GM18861 (cell line): ENCODE measurements at regions not wholly inside any gene's neighbourhood (a gene's known extent, or its start where the extent isn't known, plus 50 kb on each side); places are given as distances from the start of the nearest gene placed in this dataset.
"Not testable (repeated sequence)": the region's sequence is repeated elsewhere in the genome, so short reads cannot be mapped to it uniquely, and the experiment has no call there.

Experiments
- ATAC-seq: cut with Tn5 transposase; IDR thresholded peaks from one replicate; pipeline ENCODE4 v1.9.1; 2021; ENCODE audit not compliant: unreplicated experiment

DNA sequence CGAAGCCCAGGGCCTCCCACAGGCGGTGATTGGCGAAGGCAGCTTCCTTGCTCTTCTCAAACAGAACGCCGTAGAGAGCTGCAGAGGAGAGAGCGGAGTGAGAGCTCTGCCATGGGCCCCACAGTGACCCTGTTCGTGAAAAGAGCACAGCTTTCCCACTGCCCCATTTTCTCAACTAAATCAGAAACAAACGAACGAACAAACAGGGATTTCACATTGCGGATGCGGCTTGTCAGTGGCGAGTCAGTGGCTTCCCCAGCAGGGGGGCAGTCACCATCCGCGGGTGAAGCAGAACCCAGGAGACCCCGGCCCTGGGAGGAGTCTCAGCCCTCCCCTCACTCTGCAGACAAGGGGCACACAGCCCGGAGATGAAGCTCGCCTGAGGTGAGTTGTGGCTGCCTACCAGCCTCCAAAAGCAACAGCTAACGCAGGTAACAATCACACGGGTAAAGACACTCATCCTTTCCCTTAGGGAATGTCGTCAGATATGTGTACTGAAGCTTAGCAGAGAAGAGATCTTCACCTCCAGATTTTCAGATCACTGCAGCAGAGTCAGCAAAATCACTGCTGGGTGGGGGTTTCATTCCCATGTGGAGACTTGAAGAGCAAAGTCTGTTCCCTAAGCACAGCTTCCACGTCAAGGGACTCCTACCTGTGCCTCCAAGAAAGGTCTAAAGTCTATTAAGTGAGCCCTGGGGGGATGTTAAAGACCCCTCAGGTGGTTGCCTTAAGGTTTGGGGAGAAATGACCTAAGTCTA, 51.2 kb upstream of the GPR31 start:
- ATAC-seq = no peak

DNA sequence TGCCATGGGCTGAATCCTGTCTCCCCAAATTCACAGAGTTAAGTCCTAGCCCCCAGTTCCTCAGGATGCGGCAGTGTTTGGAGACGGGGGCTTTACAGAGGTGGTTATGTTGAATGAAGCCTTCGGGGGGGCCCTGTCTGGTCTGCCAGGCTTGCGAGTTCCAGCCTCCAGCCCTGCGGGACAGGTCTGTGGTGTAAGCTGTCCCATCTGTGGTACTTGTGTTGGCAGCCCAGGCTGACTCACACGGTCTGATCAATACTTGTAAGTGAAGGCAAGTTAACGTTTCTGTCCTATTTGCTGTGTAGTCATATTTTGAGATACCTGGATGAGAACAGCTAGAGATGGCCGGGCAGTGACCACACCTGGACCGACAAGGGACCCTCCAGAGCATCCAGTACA, 51.8 kb upstream of the GPR31 start:
- ATAC-seq = no peak

DNA sequence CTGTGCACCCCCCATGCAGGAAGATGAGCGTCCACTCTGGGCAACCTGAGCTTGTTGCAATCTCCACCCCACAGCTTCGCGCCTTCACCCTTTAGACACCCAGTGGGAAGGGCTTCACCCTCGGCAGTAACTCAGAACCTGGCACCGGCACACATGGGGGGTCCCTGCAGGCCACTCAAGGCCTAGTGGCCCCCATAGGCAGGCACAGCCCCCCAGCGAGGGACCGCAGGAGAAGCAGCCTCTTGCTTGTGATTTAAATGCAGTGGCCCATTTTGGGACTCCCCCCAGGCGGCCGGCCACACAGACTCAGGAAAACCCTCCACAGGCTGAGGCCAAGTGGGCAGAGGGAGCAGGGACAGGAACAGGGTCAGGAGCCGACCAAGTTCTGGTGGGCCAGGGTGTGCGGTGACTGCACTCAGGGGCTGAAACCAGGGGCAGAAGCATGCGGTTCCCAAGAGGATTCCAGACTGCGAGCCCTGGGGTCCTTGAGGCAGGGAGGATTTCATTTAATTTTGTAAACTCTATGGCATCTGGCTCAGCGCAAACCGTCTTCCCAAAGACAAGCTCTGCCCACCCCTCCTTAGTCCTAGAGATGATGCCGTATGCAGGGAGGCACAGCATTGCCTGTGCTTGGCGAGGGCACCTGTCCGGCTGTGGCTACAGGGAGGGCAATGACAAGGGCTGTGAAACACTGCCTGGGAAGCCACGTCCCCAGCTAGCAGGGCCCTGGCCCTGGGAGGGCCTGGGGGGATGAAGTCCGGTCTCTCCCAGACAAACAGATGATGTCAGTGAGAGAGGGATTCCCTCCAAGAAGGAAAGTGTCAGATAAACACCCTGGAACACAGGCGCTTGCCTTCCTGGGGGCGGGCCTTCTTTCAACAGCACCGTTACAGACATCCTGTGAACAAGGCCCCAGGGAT, 52.9 kb upstream of the GPR31 start:
- ATAC-seq = no peak

DNA sequence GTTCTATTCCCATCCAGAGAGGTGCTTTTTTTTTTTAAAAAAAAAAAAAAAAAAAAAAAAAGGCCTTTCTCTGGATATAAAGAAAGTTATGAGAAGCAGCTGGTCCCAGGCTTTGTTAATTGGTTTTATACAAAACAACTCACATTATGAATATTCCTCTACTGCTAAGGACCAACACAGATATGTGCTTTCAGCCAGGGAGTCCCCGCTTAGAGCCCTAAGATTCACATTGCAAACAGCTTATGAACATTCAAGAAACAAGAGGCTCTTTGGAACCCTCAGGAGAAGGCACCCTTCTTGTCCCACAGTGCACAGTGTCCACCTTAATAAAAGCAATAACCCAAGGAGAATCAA, 53.5 kb upstream of the GPR31 start:
- ATAC-seq = no peak

DNA sequence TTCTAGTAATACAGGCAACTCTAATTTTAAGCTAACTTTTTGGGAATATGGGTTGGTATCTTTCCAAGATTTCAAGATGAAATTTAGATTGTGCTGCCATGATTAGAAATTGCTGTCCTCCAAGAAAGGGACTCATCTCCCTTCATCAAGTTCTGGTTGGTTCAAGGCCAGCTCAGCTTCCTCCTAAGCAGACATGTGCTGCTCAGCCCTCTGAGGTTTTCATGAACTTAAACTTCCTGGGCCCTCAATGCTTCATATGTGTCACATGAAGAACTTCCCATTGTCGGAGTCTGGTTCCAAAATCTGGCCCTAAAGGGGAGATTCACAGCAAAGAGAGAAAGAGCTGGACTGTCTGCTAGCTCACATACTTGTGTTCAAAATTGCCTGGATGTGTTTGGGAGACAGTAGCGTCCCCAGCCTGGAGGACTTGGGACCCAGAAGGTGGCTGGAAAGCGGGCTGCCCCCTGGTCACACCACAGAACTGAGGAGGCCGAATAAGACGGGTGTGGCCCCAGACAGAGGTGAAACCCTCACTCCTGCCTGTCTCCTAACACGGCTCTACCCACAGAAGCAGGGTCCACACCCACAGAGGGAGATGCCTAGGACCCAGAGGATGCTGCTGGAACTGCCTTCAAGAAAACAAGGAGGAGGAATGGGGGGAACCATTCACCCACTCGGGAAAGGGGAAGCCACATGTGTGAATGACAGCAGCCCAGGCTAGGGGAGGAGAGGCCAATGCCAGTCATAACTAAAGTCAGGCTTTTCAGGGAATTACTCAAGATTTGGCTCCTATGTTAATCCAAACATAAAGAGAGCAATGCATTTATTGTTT, 54.3 kb upstream of the GPR31 start:
- ATAC-seq = no peak

DNA sequence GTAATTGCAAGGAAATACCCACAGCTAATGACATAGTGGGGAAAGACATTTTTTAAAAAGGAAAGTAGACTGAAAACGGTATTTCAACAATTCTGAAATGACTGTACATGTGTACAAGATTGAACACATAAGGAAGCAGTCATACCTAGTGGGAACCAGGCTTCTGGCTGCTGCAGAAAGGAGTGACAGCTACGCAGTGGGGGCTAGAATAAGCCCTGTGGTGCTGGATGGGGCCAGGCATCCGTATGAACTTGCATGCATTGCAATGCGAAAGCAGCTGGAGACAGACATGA, 54.9 kb upstream of the GPR31 start:
- peak; percentile 90 for ATAC-seq

DNA sequence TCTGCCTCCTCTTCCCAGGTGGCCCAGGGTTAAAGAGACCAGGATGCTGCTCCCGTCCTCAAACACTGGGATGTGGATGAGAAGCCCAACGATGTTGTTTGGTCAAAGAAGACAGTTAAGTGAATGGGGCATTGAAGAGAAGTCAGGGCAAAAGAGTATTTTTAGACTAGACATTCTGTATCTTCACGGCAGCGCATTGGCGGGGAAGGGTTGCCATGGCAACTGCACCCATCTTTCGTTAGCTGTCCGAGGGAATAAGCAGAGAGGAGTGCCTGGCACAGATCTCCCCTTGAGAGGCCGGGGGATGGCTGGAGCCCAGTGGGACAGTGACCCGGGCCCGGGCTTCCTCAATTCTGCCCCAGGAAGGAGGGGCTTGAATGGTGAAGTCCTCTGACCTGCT, 56.4 kb upstream of the GPR31 start:
- ATAC-seq = no peak

DNA sequence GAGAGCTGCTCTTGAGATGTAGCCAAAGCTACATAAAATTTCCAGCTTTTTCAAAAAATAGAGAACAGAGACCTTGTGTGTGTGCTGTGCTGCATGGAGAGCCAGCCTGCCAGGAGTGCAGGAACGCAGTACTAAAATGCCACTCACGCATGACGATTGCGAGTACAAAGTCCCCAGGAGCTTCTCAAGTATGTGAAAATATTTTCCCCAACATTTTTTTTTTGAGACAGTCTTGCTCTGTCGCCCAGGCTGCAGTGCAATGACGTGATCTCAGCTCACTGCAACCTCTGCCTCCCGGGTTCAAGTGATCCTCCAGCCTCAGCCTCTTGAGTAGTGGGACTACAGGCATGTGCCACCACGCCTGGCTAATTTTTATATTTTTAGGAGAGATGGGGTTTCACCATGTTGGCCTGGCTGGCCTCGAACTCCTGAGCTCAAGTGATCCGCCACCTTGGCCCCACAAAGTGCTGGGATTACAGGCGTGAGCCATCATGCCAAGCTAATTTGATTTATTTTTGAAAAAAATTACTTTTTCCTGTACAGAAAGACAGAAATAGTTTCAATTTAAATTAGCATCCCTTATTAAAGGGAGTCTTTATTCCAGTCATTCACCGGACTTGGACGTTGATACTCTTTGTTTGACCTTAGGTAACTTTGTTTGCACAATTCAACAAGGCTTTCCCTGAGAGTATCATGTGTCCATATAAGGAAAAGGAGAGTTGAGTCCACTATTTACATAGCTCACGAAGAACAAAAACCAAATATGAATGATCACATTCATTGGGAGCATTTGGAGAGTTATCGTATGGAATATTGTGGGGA, 57.9 kb upstream of the GPR31 start:
- ATAC-seq = not testable (repeated sequence)

DNA sequence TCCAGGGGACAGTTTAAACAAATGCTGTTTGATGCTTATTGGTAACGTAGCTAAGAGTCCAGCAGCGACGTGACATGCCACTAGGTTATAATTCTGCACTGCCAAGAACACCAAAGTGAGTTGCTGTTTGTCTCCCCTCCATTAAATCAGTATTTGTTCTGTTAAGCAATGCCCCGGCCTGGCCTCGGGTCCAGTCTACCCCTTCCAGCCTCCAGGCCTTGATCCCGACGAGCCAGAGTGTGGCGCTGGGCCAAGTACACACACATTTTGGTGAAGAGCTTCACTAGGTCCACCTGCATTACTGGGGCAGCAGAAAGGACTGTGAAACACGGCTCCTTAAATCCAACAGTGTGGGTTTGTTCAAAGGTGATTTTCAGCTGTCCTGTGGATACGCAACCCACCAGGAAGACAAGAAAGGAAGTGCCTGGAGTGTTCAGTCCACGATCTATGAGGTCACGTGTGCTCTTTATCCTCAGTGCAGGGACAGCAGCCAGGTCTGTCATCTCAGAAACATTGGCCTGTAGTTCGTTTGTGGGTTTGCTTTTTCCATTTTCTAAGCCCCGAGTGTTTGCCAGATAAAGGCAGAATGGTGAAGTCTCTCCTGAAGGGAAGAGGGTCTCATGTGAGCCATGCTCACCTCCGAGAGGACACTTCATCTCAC, 58.7 kb upstream of the GPR31 start:
- not testable (repeated sequence) for ATAC-seq

DNA sequence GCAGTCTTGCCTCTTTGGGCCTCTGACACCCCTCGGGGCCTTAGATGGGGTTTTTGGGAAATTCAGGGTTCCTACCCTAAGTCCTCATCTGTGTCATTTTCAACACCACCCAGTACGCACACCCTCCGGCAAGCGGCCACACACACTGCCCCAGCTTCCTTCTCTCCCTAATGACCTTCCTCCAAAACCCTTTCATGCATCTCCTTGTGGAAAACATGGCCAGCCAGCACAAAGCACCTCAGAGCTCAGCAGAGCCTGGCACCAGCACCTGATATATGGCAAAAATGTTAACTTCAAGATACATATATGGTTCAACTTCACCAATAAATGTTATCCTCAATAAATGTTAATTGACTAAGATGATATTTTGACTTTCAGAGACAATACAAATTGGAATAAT, 59.3 kb upstream of the GPR31 start:
- ATAC-seq = not testable (repeated sequence)

DNA sequence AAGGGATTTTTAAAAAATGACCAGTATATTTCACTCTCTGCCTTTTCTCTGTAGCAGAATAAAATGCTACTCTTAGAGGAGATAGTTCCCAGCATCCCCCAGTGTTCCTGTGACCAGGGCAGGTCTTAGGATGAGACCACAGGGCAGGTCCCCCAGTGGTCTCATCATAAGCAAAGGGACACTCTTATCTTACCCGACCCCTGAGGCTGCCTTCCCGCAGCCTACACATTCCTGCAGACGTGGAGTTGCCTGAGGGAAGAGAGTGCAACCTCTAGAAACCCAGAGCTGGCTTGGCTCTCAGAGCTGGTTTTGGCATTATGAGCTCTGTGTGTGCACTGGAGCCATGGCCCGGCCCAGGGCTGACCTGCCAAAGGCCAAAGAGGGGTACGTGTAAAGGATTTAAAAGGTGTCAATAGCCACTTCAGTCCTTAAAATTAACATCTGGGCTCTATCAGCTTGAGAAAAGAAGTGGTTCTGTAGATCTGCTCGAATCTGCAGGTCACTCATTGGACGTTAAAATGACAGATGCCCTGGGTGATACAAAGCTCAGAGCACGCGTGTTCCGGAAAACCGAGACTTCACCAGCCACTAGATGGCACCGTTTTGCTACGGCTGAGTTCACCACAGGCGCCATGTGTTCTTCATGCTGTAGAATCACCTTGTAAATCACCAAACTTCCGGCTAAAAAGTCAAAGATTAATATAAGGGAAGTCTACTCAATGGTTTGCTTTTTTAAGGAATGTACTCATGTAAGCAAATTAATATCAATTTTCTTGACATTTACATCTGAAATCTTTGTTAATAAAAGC, 60.4 kb upstream of the GPR31 start:
- ATAC-seq = peak; percentile 57

DNA sequence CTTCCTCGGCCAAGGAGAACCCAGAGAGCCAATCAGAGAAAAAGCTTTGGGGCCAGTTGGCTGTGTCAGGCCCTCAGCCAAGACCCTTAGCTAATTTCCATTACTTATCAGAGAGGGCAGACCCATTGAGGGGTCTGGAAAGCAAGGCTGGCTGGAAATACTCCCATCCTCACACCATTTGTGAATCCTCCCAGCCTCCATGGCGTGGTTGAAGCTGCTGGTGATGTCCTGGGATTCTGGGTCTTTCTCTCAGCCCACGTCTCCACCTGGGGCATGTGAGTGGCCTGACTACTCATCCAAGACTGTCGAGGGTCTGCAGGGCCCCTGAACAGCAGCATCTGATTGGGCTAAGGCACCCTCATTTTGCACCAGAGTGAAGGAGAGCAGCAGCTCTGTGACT, 61.3 kb upstream of the GPR31 start:
- not testable (repeated sequence) for ATAC-seq

DNA sequence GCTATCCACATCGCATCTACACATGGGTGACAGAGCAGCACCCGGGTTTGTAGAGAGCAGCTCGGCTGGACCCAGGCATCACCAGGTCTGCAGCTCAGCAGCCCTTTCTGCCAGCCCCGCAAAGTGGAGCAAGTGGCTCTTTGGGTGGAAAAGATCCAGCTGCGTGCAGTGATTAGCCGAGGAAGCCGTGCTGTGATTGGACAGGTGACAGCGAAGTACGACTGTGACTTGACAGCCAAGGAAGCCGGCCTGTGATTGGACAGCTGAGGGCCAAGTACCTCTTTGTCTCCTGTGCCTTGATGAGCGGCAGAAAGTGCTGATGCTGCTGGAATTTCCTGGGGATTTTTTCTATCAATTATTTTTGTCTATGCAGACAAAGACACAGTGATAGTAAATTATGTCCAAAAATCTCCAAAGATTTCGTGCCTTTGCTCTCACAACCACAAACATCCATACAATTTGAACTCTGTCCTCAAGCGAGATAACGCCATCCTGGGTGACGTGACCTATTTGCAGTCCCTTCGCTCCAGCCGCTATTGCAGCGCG, 62.3 kb upstream of the GPR31 start:
- no peak for ATAC-seq

DNA sequence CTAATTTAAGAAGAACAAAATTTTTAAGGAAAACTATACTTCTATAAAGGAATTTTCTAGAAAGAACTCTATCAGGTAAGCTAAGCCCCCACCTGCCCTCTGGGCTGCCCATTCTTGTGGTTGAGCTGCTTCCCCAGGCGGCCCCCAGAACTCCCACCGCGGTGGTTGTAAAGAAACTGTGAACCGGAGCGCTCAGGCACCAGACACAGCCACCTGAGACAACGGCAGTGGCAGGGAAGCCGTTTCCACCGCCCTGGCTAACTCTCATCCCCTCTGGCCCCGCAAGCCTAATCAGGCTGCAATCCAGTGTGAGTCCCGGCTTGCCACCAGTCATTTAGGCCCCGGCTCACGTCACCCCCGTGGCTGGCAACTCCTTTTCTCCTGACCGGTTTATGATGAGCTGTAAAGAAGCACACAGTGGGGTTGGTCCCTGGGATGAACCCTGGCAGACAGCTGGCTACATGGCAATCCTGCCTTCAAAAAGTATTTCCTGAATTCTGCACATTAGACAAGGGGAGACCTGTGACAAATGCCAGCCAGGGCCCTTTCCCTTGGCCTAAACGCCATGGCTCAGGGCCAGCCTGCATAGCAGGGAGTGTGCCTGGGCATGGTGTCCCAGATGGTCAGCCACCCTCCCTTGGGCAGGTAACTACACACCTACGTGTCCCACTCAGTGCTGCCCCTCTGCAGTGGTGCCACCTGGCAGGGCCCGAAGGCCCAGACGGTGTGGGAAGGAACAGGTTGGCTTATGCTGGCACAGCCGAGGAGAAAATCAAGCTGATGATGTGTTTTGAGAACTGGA, 63.8 kb upstream of the GPR31 start:
- ATAC-seq = no peak

DNA sequence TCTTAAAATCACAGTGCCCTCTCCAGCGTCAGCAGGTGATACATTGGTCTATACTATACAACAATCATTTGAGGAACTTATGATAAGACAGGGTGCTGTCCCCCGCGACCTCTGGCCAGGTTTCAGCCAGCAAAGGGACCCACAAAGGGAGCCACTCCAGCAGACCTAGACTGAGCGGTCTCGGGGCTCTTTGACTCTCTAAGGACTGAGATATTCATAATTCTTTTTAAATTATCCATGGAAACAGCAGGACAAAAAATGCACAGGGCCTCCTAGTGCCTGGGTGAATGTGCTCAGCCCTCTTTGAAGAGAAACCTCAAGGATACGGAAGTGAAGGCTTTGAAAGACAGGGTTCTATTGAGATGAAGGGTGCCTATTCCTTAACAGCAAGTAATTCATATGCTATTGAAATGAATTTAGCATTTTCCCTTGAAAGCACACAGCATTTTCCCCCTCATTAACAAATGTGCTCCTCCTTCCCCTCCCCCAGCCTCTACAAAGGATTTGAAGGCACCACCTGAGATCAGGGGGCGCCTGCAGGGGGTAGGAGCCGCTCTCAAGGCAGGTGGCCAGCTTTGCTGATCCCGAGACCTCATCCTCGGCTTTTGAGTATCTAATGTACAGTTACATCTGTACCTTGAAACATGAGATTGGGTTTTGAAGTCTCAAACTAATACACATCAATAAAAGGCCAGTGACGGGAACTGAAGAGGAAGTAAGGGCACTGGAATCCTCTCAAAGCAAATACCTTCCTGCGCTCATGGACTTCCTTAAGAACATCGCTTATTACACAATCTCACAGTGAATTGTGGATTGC, 65.3 kb upstream of the UNC93A start:
- not testable (repeated sequence) for ATAC-seq

DNA sequence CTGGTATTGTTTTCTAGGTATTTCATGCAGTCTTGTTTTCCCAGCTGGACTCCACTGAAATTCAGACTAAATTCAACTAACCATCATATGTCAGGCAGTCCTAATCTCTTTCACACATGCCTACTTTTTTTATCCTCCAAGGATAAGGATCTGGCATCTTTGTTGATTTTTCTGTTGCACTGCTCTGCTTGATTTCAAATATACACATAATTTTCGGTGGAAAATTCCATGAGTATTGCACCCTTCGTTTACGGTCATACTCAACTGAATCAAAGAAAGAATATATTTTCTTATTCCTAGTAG, 64.8 kb upstream of the UNC93A start:
- ATAC-seq = no peak

DNA sequence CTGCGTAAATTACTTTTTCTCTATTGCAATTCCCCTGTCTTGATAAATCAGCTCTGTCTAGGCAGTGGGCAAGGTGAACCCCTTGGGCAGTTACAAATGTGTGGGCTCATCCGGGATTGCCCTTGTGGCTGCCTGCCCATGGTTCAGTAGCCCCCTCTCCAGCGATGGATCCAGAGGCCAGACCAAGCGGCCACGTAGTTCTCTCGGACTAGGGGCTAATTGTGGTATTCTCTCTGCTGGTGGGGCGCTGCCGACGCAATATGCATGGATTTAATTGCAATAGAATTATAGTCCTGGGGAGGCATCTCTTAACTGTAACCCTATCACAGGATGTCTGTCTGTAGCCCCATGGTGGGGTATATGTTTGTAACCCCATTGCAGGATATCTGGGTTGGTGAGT, 64.3 kb upstream of the UNC93A start:
- no peak for ATAC-seq

DNA sequence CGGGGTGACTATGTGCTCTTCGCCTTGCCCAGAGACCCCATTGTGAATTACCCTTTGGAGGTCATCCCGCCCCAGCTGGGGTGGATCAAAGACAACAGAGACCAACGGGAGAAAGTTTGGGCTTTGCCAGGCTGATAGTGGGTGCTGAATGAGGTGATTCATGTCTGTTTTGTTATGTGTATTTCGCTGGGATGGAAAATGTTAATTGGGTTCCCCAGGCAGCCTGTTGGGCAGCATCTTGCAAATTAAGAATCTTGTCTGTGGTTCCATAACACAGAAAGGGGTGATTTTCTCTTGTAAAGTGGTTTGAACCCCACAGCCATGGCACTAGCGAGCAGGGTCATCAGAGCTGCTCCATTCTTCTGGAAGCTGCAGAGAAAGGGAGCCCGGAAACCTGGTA, 63.1 kb upstream of the UNC93A start:
- no peak for ATAC-seq
